GM19468 (cell line): ENCODE measurements at regions not wholly inside any gene's neighbourhood (a gene's known extent, or its start where the extent isn't known, plus 50 kb on each side); places are given as distances from the start of the nearest gene placed in this dataset.
"Not testable (repeated sequence)": the region's sequence is repeated elsewhere in the genome, so short reads cannot be mapped to it uniquely, and the experiment has no call there.

ENCODE experiments used
- ATAC-seq: cut with Tn5 transposase; IDR thresholded peaks from one replicate; pipeline ENCODE4 v1.9.1; 2021; ENCODE audit warnings: mild to moderate bottlenecking, moderate library complexity, moderate number of reproducible peaks; ENCODE audit not compliant: unreplicated experiment; ENCODE audit errors: extremely low read depth

- ATAC-seq: no peak
These were observed 575.0 kb upstream of the CHRM3 start for GRCh38 chr1:238811211-238811879.

GRCh38 chr1:238790882-238791281 lies 595.5 kb upstream of the CHRM3 start:
- ATAC-seq: no peak

GRCh38 chr1:238789916-238790667 lies 596.3 kb upstream of the CHRM3 start:
- ATAC-seq: no peak

DNA sequence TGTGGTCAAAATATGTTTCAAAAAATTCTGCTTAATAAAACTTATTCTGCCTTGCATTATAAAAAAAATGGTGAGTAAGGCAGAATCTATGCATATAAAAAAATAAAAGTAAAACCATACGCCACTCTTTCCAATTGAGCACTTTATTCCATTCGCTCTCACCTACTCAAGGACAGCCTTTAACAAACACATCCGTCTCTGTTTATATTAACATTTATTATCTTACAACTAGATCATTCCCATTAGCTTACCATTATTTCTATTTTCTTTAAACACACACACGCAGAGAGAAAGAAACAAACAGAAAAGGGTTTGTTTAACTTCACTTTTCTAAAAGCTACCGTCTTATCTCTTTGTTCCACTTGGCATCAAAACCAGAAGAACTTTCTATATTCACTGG lies 598.9 kb upstream of the CHRM3 start:
- no peak for ATAC-seq

DNA sequence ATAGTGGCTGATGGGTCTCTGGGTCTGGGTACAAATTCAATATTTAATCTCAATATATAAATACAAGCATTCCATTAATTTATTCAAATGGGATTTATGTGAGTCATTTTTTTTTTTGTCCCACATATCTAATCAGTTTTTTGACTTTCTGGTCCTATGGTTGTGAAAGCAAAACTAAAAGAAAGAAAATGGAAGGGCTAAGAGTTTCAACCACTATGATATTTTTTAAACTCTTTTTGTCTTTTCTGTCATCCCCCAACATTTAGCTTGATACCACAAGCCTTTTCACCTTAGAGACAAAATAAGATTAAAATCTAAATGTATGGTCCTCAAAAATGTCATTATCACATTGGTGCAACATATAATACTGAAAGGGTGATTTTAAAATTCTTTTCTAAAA lies 602.7 kb upstream of the CHRM3 start:
- no peak for ATAC-seq

DNA sequence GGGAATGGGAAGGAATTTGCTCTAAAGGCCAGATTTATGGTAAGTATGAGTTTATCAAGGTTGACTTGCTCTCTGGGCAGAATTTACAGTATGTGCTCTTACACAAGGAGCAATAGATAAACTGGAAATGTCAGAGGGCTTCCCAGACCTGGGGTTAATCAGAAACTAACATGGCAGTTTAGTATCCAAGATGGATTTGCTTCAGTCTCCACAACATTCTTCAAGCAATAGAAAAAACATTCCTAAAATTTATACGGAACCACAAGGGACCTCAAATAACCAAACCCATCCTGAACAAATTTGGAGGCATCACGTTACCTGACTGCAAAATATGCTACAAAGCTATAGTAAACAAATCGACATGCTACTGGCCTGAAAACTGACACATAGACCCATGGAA lies 606.7 kb upstream of the CHRM3 start:
- no peak for ATAC-seq

DNA sequence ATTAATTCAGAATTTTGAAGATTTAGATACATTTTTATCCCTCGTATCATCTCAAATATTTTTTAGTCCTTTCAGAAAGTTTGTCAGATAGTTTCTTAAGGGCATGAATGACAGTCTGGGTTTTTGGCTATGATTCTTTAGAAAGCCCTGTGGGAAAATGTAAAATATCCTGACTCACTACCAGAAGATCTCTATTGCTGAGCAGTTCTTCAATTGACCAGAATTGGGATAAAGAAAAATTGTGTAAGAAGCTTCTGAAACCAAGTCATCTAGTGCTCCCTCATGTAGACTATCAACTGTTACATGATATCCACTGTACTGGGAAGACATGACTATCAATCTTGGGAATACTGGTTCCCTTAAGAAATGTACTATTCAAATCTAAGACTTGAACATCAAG lies 608.3 kb upstream of the CHRM3 start:
- no peak for ATAC-seq

GRCh38 chr1:238777551-238777950 lies 608.8 kb upstream of the CHRM3 start:
- no peak for ATAC-seq

- ATAC-seq: no peak
These were observed 610.2 kb upstream of the CHRM3 start for GRCh38 chr1:238776126-238776525.

DNA sequence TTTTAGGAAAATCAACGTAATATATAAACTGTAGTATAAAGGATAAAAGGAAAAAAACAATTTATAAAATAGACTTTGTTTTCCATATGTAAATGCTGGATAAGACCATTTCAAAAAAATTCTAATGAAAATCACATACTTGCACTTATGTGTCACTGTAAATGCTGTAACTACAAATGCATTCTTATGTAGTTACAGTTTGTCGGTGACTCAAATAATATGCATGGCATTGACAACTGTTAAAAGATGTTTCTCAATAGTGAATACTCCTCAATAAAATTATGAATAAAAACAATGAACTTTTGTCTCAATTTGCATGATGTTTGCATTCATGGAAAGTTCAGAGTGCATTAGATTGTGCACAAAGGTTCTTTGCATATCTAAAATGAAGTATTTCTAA lies 614.0 kb upstream of the CHRM3 start:
- no peak for ATAC-seq

- ATAC-seq: no peak
These were observed 619.0 kb upstream of the CHRM3 start for GRCh38 chr1:238767321-238767720.

GRCh38 chr1:238764779-238765178 lies 621.6 kb upstream of the CHRM3 start:
- no peak for ATAC-seq

GRCh38 chr1:238753252-238753651 lies 633.1 kb upstream of the CHRM3 start:
- no peak for ATAC-seq

GRCh38 chr1:238752327-238752726 lies 634.0 kb upstream of the CHRM3 start:
- no peak for ATAC-seq

- ATAC-seq: no peak
These were observed 641.3 kb upstream of the CHRM3 start for GRCh38 chr1:238745069-238745468.

DNA sequence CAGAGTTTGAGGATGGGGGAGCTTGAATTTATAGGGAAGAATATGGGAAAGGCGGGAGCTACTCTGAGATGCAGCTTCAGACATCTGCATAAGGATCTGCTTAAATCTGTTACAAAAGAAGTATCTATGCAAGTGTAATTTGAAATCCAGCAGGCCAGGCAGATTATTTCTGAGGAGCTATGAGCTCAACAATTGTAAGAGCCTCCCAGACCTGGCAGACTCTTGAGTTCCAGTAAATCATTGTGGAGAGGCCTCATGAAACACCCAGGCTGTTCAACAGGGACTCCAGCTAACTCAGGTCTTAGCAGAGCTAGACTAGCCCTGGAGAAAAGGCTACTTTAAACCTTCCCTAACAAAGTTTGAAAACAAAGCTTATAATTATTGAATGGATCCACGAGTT lies 647.5 kb upstream of the CHRM3 start:
- no peak for ATAC-seq

DNA sequence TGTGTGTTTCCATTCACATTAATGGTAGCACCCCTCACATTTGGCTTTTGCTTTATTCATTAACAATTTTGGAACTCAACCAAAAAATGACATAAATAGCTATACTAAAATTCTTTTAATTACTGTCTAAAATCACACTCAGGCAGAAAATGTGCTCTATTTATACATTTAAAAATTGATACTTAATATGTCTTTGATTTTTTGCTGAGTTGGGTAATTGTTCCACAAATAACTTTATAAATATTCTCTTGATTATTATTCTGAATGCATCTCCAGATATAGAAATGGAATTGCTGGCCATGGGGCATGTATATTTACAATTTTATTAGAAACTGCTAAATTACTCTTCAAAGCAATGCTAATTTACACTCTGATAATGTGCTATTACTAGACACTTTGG lies 658.7 kb upstream of the CHRM3 start:
- no peak for ATAC-seq

DNA sequence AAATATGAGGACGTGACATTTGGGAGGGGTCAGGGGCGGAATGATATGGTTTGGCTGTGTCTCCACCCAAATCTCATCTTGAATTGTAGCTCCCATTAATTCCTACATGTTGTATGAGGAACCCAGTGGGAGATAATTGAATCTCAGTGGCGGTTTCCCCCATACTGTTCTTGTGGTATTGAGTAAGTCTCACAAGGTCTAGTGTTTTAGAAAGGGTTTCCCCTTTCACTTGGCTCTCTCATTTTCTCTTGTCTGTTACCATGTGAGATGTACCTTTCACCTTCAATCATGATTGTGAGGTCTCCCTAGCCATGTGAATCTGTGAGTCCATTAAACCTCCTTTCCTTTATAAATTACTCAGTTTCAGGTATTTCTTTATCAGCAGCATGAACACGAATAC lies 663.6 kb upstream of the CHRM3 start:
- ATAC-seq: no peak

- no peak for ATAC-seq
These were observed 675.7 kb upstream of the CHRM3 start for GRCh38 chr1:238710697-238711096.

DNA sequence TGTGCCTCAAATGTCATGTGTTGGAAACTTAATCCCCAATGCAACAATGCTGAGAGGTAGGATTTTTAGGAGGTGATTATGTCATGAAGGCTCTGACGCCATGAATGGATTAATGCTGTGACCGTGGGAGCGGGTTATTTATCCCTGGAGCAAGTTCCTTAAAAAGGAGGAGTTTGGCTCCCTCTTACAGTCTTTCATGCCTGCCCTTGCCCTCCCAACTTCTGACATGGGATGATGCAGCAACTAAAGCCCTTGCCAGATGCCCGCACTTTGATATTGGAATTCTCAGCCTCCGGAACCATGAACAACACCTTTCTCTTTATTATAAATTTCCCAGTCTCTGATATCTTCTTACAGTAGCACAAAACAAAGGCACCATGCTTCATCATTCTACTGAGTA lies 685.3 kb upstream of the CHRM3 start:
- ATAC-seq: no peak

DNA sequence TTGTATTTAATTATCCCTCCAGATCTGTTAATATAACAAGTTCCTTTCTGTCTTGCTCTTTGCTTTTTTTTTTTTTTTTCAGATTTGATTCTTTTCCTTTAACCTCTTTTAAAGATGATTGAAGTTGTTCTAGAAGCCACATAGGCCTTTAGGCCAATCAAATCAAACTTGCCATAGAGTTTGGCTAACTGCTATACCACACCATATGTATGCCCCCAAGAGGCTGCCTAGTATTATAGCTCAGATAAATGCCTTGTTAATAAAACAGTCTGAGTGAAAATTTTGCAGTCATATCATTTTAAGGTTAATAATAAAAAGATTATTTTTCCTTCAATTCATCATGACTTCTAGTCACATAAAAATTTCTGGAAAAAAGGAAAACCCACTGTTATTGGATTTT lies 696.0 kb upstream of the CHRM3 start:
- ATAC-seq: no peak

GRCh38 chr1:238684576-238684975 lies 701.8 kb upstream of the CHRM3 start:
- ATAC-seq: not testable (repeated sequence)
